ENCODE measurements at regions not wholly inside any gene's neighbourhood (a gene's known extent, or its start where the extent isn't known, plus 50 kb on each side); places are given as distances from the start of the nearest gene placed in this dataset.

- intact Hi-C loops (cut with micrococcal nuclease): no loop called here
- Histone ChIP-seq H3K9me3 (ENCODE audit: control insufficient read depth, insufficient read depth, low read length) (no peaks in the 10 kb centered on the region), H3K27me3 (ENCODE audit: control insufficient read depth, insufficient read depth, low read length) (no peaks in the 10 kb centered on the region), H3K36me3 (ENCODE audit: control insufficient read depth, insufficient read depth, low read length) (no peaks in the 10 kb centered on the region), H3K4me1 (ENCODE audit: control insufficient read depth, insufficient read depth, low read length) (no peaks in the 10 kb centered on the region), H3K4me3 (ENCODE audit: low read length) (no peak overlapping the region), H3K27ac (ENCODE audit: low read length) (no peak overlapping the region)
- ATAC-seq (no peak), DNase-seq (no peak)
- H3K4me1 Mint-ChIP-seq: peaks cover 0 to 5% of the 10 kb centered on the region in 2 donors
- H3K27me3 Mint-ChIP-seq (ENCODE audit: low read depth in 2 of 2): peaks cover 0 to 5% of the 10 kb centered on the region in 2 donors
- no peaks in the 10 kb centered on the region for H3K9me3 Mint-ChIP-seq
- TF ChIP-seq CTCF (IDR thresholded peaks at IDR 0.05): no peak
- H3K27ac Mint-ChIP-seq: no peak overlapping the region
- H3K36me3 Mint-ChIP-seq: no peaks in the 10 kb centered on the region
- no peak overlapping the region for H3K4me3 Mint-ChIP-seq
Measured at GRCh38 chr18:55695091-55695490, 107.1 kb upstream of the TCF4 start.

GRCh38 chr18:55694291-55694690, 106.3 kb upstream of the TCF4 start:
- H3K27ac ChIP-seq (ENCODE audit: low read length): no peak overlapping the region
- H3K27me3 ChIP-seq (ENCODE audit: control insufficient read depth, insufficient read depth, low read length): no peaks in the 10 kb centered on the region
- Mint-ChIP-seq H3K27me3 (ENCODE audit: low read depth in 2 of 2) (peaks cover 0 to 13% of the 10 kb centered on the region in 2 donors), H3K36me3 (no peaks in the 10 kb centered on the region), H3K4me1 (peaks cover 0 to 5% of the 10 kb centered on the region in 2 donors), H3K9me3 (no peaks in the 10 kb centered on the region), H3K4me3 (no peak overlapping the region), H3K27ac (no peak overlapping the region)
- 27% methylated on average over 1 of the region's 1 CpG for WGBS (ENCODE audit: insufficient coverage)
- H3K9me3 ChIP-seq (ENCODE audit: control insufficient read depth, insufficient read depth, low read length): no peaks in the 10 kb centered on the region
- TF ChIP-seq CTCF (IDR thresholded peaks at IDR 0.05): no peak
- H3K4me3 ChIP-seq (ENCODE audit: low read length): no peak overlapping the region
- peak in 1 of 3 donors; percentile 28 for ATAC-seq
- no peaks in the 10 kb centered on the region for H3K36me3 ChIP-seq (ENCODE audit: control insufficient read depth, insufficient read depth, low read length)
- no peaks in the 10 kb centered on the region for H3K4me1 ChIP-seq (ENCODE audit: control insufficient read depth, insufficient read depth, low read length)
- intact Hi-C loops (cut with micrococcal nuclease): no loop called here
- DNase-seq: peak in 1 of 2 donors; percentile 1

GRCh38 chr18:55688030-55688429, 100.0 kb upstream of the TCF4 start:
- Mint-ChIP-seq H3K36me3 (no peaks in the 10 kb centered on the region), H3K9me3 (peaks cover 0 to 2% of the 10 kb centered on the region in 2 donors), H3K4me3 (no peak overlapping the region), H3K27me3 (ENCODE audit: low read depth in 2 of 2) (peaks cover 3 to 26% of the 10 kb centered on the region in 2 donors), H3K4me1 (no peaks in the 10 kb centered on the region), H3K27ac (no peak overlapping the region)
- intact Hi-C loops (cut with micrococcal nuclease): no loop called here
- H3K4me3 ChIP-seq (ENCODE audit: low read length): no peak overlapping the region
- H3K9me3 ChIP-seq (ENCODE audit: control insufficient read depth, insufficient read depth, low read length): no peaks in the 10 kb centered on the region
- no peak for ATAC-seq
- no peaks in the 10 kb centered on the region for H3K27me3 ChIP-seq (ENCODE audit: control insufficient read depth, insufficient read depth, low read length)
- H3K36me3 ChIP-seq (ENCODE audit: control insufficient read depth, insufficient read depth, low read length): no peaks in the 10 kb centered on the region
- no peak for DNase-seq
- no peak for TF ChIP-seq CTCF (IDR thresholded peaks at IDR 0.05)
- WGBS (ENCODE audit: insufficient coverage): 89% methylated on average over 3 of the region's 4 CpGs
- H3K4me1 ChIP-seq (ENCODE audit: control insufficient read depth, insufficient read depth, low read length): no peaks in the 10 kb centered on the region
- H3K27ac ChIP-seq (ENCODE audit: low read length): no peak overlapping the region

- H3K4me3 ChIP-seq (ENCODE audit: low read length): no peak overlapping the region
- H3K4me3 Mint-ChIP-seq: no peak overlapping the region
- TF ChIP-seq CTCF (IDR thresholded peaks at IDR 0.05): no peak
- no peaks in the 10 kb centered on the region for H3K36me3 ChIP-seq (ENCODE audit: control insufficient read depth, insufficient read depth, low read length)
- H3K27ac ChIP-seq (ENCODE audit: low read length): no peak overlapping the region
- no peak overlapping the region for H3K27ac Mint-ChIP-seq
- intact Hi-C loops (cut with micrococcal nuclease): no loop called here
- WGBS (ENCODE audit: insufficient coverage): 30% methylated on average over 2 of the region's 3 CpGs
- H3K27me3 ChIP-seq (ENCODE audit: control insufficient read depth, insufficient read depth, low read length): no peaks in the 10 kb centered on the region
- no peaks in the 10 kb centered on the region for H3K4me1 ChIP-seq (ENCODE audit: control insufficient read depth, insufficient read depth, low read length)
- no peaks in the 10 kb centered on the region for H3K4me1 Mint-ChIP-seq
- no peak for DNase-seq
- H3K27me3 Mint-ChIP-seq (ENCODE audit: low read depth in 2 of 2): peaks cover 3 to 26% of the 10 kb centered on the region in 2 donors
- H3K9me3 ChIP-seq (ENCODE audit: control insufficient read depth, insufficient read depth, low read length): no peaks in the 10 kb centered on the region
- no peak for ATAC-seq
- no peaks in the 10 kb centered on the region for H3K36me3 Mint-ChIP-seq
- peaks cover 0 to 2% of the 10 kb centered on the region in 2 donors for H3K9me3 Mint-ChIP-seq
Measured at GRCh38 chr18:55687106-55687505, 99.1 kb upstream of the TCF4 start.
